Pons (tissue), 1 donor: ENCODE measurements at regions not wholly inside any gene's neighbourhood (a gene's known extent, or its start where the extent isn't known, plus 50 kb on each side); places are given as distances from the start of the nearest gene placed in this dataset.

Experiments
- DNase-seq: peaks from one replicate; pipeline ENCODE4 v3.0.0-alpha.2; 2016; ENCODE audit warnings: low spot score

- DNase-seq: no peak
Observed at GRCh38 chr1:82567348-82567747, 766.6 kb downstream of the ADGRL2 start.

DNA sequence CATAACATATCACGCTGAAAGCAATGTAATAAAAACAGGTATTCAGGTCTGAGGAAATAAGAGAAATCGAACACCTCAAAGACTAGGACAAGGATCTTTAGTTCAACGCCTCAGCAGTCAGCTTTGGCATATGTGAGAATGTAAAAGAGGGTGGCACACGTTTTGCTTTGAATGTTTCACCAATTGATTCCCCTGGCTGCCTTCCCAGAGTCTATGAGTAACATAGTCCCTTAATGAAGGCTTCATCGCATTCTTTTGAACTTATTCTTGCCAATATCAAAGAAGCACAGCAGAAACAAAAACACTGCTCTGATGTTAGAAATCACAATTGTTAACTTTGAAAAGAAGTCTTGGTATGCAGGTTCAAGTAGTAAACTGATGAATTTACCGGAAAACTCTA lies 764.8 kb downstream of the ADGRL2 start:
- peak; percentile 24 for DNase-seq

DNA sequence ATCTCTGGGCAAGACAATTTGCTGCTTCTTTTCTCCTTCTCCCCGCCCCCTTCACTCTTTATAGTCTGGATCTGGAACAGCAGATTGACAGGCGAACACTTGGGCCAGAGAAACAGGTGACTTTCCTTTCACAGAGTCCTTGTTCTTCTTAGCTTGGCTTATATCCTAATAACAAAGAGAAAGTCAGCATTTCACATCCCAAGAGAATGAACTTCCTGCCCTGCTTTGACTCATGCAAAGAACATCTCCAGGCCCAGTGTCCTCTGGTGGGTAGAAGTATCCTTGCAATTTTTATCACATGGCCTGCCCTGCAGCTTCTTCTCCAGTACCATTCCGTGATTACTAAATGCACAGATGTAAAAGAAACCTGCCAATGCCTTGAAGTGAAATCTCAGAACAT lies 764.4 kb downstream of the ADGRL2 start:
- peak; percentile 9 for DNase-seq

DNA sequence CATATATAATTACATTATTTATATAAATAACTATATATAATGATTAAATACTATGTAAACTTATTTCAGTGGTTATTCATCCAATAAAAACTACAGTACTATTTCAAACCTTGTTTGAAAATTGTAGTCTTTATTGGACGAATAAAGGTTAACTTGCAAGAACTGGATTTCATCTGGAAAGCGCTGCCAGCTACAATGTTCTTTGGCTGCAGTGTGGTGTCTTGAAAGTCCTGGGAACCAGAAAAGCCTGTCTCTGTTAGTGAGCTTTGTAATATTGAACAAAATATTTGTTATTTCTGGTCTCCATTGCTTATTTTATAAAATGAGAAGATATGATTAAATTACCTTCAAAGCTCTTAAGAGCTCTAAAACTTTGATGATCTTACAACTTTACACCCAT lies 763.6 kb downstream of the ADGRL2 start:
- DNase-seq: no peak

- no peak for DNase-seq
Observed at GRCh38 chr1:82562448-82562847, 761.7 kb downstream of the ADGRL2 start.

GRCh38 chr1:82560566-82560965 lies 759.8 kb downstream of the ADGRL2 start:
- no peak for DNase-seq

- no peak for DNase-seq
Observed at GRCh38 chr1:82555501-82555900, 754.8 kb downstream of the ADGRL2 start.

DNA sequence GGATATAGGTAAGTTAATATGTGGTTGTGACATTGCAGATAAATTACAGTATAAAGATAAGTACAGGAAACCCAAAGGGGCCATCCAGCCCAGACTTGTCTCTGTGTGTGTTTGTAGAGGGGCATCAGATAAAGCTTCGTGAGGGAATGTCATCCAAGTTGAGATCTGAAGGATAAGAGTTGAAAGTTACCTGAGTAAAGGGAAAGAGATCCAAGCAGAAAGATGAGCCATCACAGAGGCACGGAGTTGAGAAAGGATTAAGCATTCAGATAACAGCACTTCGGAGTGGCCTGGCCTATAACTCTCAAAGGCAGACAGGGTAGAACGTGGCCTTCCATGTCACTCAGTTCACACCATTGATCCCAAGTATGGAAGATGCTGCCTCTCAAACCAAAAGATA lies 749.1 kb downstream of the ADGRL2 start:
- DNase-seq: no peak

GRCh38 chr1:82542766-82543165 lies 742.0 kb downstream of the ADGRL2 start:
- no peak for DNase-seq

- DNase-seq: no peak
Observed at GRCh38 chr1:82542141-82542540, 741.4 kb downstream of the ADGRL2 start.

DNA sequence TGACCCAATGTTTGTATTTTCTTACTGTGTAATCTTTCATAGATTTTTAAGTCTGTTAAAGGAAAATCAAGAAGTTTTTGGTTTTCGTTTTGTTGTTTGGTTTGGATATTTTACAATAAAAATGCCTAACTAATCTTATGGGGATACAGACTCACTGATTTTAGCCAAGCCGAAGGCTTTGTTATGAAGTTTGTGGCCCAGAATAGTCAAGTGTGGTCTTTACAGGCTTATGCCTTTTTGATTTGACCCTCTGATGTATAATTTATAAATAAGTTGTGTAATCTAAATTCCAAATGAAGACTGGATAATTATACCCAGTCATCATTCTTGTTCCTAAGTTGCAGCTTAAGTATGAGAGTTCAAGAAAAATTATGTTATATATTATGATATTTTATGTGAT lies 739.3 kb downstream of the ADGRL2 start:
- no peak for DNase-seq

- no peak for DNase-seq
Observed at GRCh38 chr1:82538876-82539275, 738.1 kb downstream of the ADGRL2 start.

GRCh38 chr1:82534996-82535395 lies 734.3 kb downstream of the ADGRL2 start:
- DNase-seq: no peak

- DNase-seq: no peak
Observed at GRCh38 chr1:82525378-82525777, 724.6 kb downstream of the ADGRL2 start.

GRCh38 chr1:82520611-82521010 lies 719.9 kb downstream of the ADGRL2 start:
- no peak for DNase-seq

- peak; percentile 27 for DNase-seq
Observed at GRCh38 chr1:82517586-82517985, 716.9 kb downstream of the ADGRL2 start.

DNA sequence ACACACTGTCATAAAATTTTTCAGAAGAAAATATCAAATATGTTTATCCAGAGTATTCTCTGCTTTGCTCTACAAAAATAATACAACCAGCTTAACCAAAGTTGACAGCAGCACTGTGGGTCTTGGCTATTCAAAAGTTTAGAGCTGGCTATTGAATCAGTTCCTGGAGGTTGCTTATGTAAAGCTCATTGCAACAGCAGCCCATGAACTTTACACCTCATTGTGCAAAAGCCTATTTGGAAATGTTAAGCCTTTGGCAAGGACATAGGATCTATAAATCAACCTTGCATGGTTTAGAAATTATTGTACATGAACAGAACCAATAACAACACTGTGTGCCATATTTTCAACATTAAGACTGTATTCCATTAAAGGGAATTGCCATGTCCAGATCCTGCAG lies 714.9 kb downstream of the ADGRL2 start:
- no peak for DNase-seq

DNA sequence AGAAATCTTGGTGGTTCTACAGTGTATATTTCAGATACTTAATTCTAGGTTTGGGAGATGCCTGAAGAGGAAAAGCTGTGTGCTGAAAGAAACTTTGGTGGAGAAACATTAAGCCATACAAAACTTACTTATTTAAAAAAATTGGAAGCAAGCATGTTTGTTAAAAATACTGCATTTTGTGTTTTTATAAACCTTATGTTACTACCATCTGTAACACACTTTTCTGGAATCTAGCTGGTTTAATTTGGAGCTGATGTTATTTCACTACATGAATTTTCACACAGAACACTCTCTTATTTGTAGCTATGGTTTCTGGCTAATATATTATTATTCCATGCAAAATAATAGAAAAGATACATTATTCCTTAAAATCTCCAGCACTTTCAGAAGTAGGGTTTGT lies 710.7 kb downstream of the ADGRL2 start:
- DNase-seq: no peak

DNA sequence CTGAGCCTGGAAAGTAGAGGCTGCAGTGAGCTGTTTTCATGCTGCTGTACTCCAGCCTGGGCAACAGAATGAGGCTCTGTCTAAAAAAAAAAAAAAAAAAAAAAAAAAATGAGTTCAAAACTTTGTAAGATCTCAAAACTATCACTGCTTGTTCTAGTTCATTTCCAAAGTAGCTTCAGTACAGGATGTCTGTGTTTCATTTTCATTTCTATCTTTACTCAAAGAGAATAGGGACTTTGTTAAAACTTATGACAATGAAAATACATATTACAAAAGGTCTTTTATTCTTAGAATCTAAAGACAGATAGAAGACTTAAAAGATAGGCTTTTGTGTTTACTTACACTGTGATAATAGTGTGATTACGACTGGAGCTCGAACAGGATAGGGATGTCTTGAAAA lies 709.7 kb downstream of the ADGRL2 start:
- DNase-seq: no peak

- DNase-seq: no peak
Observed at GRCh38 chr1:82507011-82507410, 706.3 kb downstream of the ADGRL2 start.

GRCh38 chr1:82503822-82504221 lies 703.1 kb downstream of the ADGRL2 start:
- DNase-seq: no peak

GRCh38 chr1:82499022-82499421 lies 698.3 kb downstream of the ADGRL2 start:
- no peak for DNase-seq

DNA sequence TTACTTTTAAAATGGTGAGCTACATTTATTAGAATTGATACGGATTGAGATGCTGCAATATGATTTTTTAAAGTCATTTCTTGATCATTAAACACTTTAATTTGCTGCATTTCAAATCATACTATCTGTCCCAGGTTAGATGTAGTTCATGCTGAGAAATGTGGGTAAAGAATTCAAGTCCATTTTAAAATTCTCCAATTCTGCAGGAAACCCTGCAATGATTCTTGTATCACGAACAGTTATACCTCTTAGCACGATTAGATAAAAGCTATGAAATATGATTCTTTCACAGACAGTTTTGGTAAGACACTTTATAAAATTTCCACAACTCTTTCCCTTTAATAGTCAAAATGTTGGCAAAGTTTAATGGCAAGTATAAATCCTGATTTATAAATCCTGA lies 693.4 kb downstream of the ADGRL2 start:
- DNase-seq: no peak

GRCh38 chr1:82492159-82492558 lies 691.4 kb downstream of the ADGRL2 start:
- DNase-seq: no peak
